Thyroid gland (tissue), 4 donors: ENCODE measurements at regions not wholly inside any gene's neighbourhood (a gene's known extent, or its start where the extent isn't known, plus 50 kb on each side); places are given as distances from the start of the nearest gene placed in this dataset.

ENCODE experiments used
- DNase-seq, 2 donors: peaks; one replicate each; pipeline ENCODE4 v3.0.0-alpha.2; 2019
- H3K27ac ChIP-seq, 3 donors: fragments of 200-600 bp; sonication (generic); 1 replicate in 2 of 3; 2 replicates in 1 of 3; pipeline ENCODE4 v1.5.1; 2016 to 2019; ENCODE audit warnings: mild to moderate bottlenecking in 1 of 3, moderate library complexity in 1 of 3
- H3K27me3 ChIP-seq: fragments of 200-600 bp; sonication (generic); one replicate; pipeline ENCODE4 v1.5.1; 2019
- H3K36me3 ChIP-seq, 2 donors: fragments of 200-600 bp; sonication (generic); one replicate each; pipeline ENCODE4 v1.5.1; 2016 to 2019
- H3K4me1 ChIP-seq, 2 donors: fragments of 200-600 bp; sonication (generic); one replicate each; pipeline ENCODE4 v1.5.1; 2017 to 2019
- H3K4me3 ChIP-seq, 3 donors: fragments of 200-600 bp; sonication (generic); replicated peaks in 1 of 3; 1 replicate in 2 of 3; 2 replicates in 1 of 3; pipeline ENCODE4 v1.5.1; 2016; ENCODE audit warnings: mild to moderate bottlenecking in 1 of 3
- H3K9me3 ChIP-seq: fragments of 200-600 bp; sonication (generic); one replicate; pipeline ENCODE4 v1.5.1; 2017
- CTCF ChIP-seq, 6 experiments: fragments of 200-600 bp in 3 of 6; fragments of 450-650 bp in 3 of 6; sonication (generic) in 3 of 6; IDR thresholded peaks; one replicate each; pipeline ENCODE4 v1.5.1; 2016 to 2019; ENCODE audit warnings: antibody characterized with exemption in 6 of 6, mild to moderate bottlenecking in 2 of 6, inconsistent platforms in 1 of 6, moderate library complexity in 1 of 6
- POLR2A ChIP-seq, 2 donors: fragments of 450-650 bp; IDR thresholded peaks; one replicate each; pipeline ENCODE4 v1.6.1; 2017; ENCODE audit warnings: antibody characterized with exemption in 2 of 2, mild to moderate bottlenecking in 2 of 2, moderate library complexity in 1 of 2
- WGBS, 2 donors: methylation state at CpG; one replicate each; pipeline ENCODE4 v1.1.5; 2017; 5-methylcytosine and 5-hydroxymethylcytosine counted together
- intact Hi-C: fragments of 100-400 bp; cut with DNase I; formaldehyde crosslinking; loops from one replicate; pipeline ENCODE4 v1.15.1; 2023

- intact Hi-C loops = no loop called here
- Histone ChIP-seq H3K36me3 (no peaks in the 10 kb centered on the region), H3K4me3 (no peak overlapping the region), H3K27me3 (no peaks in the 10 kb centered on the region), H3K4me1 (no peaks in the 10 kb centered on the region), H3K27ac (no peak overlapping the region), H3K9me3 (no peaks in the 10 kb centered on the region)
- no peak for DNase-seq
- WGBS, 2 donors = 91 to 97% methylated on average over 8 to 9 of the region's 10 CpGs
- no peak for TF ChIP-seq CTCF (IDR thresholded peaks at IDR 0.05)
- no peak for TF ChIP-seq POLR2A (IDR thresholded peaks at IDR 0.05)
Observed at GRCh38 chr6:163731215-163732013, 316.9 kb downstream of the QKI start.

GRCh38 chr6:163730246-163731210 lies 316.0 kb downstream of the QKI start:
- Histone ChIP-seq H3K27me3 (no peaks in the 10 kb centered on the region), H3K36me3 (no peaks in the 10 kb centered on the region), H3K4me3 (no peak overlapping the region), H3K27ac (no peak overlapping the region), H3K9me3 (no peaks in the 10 kb centered on the region), H3K4me1 (no peaks in the 10 kb centered on the region)
- 93% methylated on average over 19 to 20 of the region's 21 CpGs for WGBS, 2 donors
- intact Hi-C loops = no loop called here
- DNase-seq = no peak
- TF ChIP-seq CTCF (IDR thresholded peaks at IDR 0.05) (no peak), POLR2A (IDR thresholded peaks at IDR 0.05) (no peak)

- no peaks in the 10 kb centered on the region for H3K36me3 ChIP-seq
- H3K4me1 ChIP-seq = no peaks in the 10 kb centered on the region
- DNase-seq = no peak
- no peaks in the 10 kb centered on the region for H3K9me3 ChIP-seq
- TF ChIP-seq CTCF (IDR thresholded peaks at IDR 0.05) (no peak), POLR2A (IDR thresholded peaks at IDR 0.05) (no peak)
- intact Hi-C loops = no loop called here
- no peak overlapping the region for H3K4me3 ChIP-seq
- H3K27ac ChIP-seq = no peak overlapping the region
- no peaks in the 10 kb centered on the region for H3K27me3 ChIP-seq
- 89 to 90% methylated on average over 16 of the region's 16 CpGs for WGBS, 2 donors
Observed at GRCh38 chr6:163729127-163729872, 314.8 kb downstream of the QKI start.

DNA sequence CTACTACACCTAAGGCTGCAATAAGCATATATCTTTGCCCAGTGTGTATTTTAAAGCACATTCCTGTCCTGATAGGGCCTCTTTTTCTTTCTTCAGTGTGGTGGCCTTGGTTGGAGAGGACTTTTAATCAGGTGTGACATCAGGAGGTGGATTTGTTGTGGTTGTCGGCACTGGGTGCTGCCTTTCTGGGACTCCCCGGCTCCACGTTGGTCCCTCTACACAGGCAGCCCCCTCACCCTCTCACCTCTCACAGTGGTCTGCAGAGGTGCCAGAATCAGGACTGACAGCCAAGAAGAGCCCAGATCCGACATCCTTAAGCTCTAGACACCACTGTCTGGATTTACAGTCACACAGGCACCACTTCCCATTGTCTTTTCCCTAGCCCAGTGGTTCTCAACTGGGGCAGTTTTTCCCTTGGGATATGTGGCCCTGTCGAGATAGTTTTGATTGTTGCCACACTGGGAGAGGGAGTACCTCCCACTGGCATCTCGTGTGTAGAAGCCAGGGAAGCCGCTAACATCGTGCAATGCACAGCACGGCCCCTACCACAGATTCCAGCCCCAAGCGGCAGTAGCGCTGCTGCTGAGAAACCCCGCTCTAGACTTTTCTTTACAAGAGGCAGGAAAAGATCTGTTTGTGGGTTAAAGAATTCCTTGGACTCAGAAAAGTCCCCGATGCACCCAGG lies 314.1 kb downstream of the QKI start:
- Histone ChIP-seq H3K4me1 (peaks cover 3% of the 10 kb centered on the region in 2 donors), H3K36me3 (no peaks in the 10 kb centered on the region), H3K27me3 (no peaks in the 10 kb centered on the region), H3K27ac (no peak overlapping the region), H3K4me3 (no peak overlapping the region), H3K9me3 (no peaks in the 10 kb centered on the region)
- 79 to 82% methylated on average over 13 of the region's 13 CpGs for WGBS, 2 donors
- no peak for DNase-seq
- no peak for TF ChIP-seq CTCF (IDR thresholded peaks at IDR 0.05)
- no peak for TF ChIP-seq POLR2A (IDR thresholded peaks at IDR 0.05)
- intact Hi-C loops = no loop called here
